K562 (cell line): ENCODE measurements at regions not wholly inside any gene's neighbourhood (a gene's known extent, or its start where the extent isn't known, plus 50 kb on each side); places are given as distances from the start of the nearest gene placed in this dataset.

Experiments used
- CREM ChIP-seq: IDR thresholded peaks from 2 replicates; pipeline ENCODE4 v1.6.1; 2014; ENCODE audit warnings: antibody characterized with exemption, low read depth
- CTBP1 ChIP-seq: fragments of 450-650 bp; IDR thresholded peaks from 2 replicates; pipeline ENCODE4 v1.6.1; 2016; ENCODE audit warnings: borderline replicate concordance
- EP300 ChIP-seq: IDR thresholded peaks from 2 replicates; pipeline ENCODE4 v1.6.1; 2012; ENCODE audit warnings: low read length, improper control_type of control experiment
- FOXK2 ChIP-seq, 2 experiments: fragments of 450-650 bp; IDR thresholded peaks in 1 of 2; conservative IDR thresholded peaks in 1 of 2; 2 replicates each; pipeline ENCODE4 v1.6.1; 2016; ENCODE audit warnings: low read depth in 2 of 2, mild to moderate bottlenecking in 1 of 2
- FOXO4 ChIP-seq: fragments of 450-650 bp; formaldehyde crosslinking; IDR thresholded peaks from 2 replicates; pipeline ENCODE4 v1.4.0; 2020; ENCODE audit warnings: mild to moderate bottlenecking, moderate library complexity
- GTF2E2 ChIP-seq: fragments of 200-800 bp; sonication (Bioruptor generic); IDR thresholded peaks from 2 replicates; pipeline ENCODE4 v1.6.1; 2016; ENCODE audit warnings: missing genetic modification characterization, missing compliant biosample characterization
- HMGN3 ChIP-seq: IDR thresholded peaks from 2 replicates; pipeline ENCODE4 v1.6.1; 2011; ENCODE audit warnings: borderline replicate concordance, low read depth, mild to moderate bottlenecking, mixed read lengths, low read length; ENCODE audit not compliant: insufficient read length; ENCODE audit errors: extremely low read depth
- ID3 ChIP-seq, 2 experiments: fragments of 250-450 bp in 1 of 2; fragments of 450-650 bp in 1 of 2; sonication (Bioruptor Pico) in 1 of 2; IDR thresholded peaks; 2 replicates each; pipeline versions ENCODE4 v1.6.1 to v1.8.0; 2016 to 2021; ENCODE audit warnings: mild to moderate bottlenecking in 2 of 2, moderate library complexity in 2 of 2, missing compliant biosample characterization in 1 of 2, missing genetic modification characterization in 1 of 2
- KDM4B ChIP-seq, 2 experiments: fragments of 450-650 bp in 1 of 2; sonication (generic) in 1 of 2; IDR thresholded peaks; 2 replicates each; pipeline ENCODE4 v1.6.1; 2016 to 2017; ENCODE audit warnings: borderline replicate concordance in 2 of 2, antibody characterized with exemption in 1 of 2, low read depth in 1 of 2, mild to moderate bottlenecking in 1 of 2
- L3MBTL2 ChIP-seq: fragments of 450-650 bp; IDR thresholded peaks from 2 replicates; pipeline ENCODE4 v1.6.1; 2016; ENCODE audit warnings: mild to moderate bottlenecking, moderate library complexity
- NFIX ChIP-seq: fragments of 250-450 bp; sonication (Bioruptor Pico); IDR thresholded peaks from 2 replicates; pipeline ENCODE4 v1.4.0; 2020; ENCODE audit warnings: low read depth, mild to moderate bottlenecking, moderate library complexity
- NRF1 ChIP-seq, 2 experiments: fragments of 450-650 bp; IDR thresholded peaks in 1 of 2; conservative IDR thresholded peaks in 1 of 2; 2 replicates each; pipeline ENCODE4 v1.6.1; 2014; ENCODE audit warnings: mild to moderate bottlenecking in 2 of 2
- PYGO2 ChIP-seq: fragments of 450-650 bp; IDR thresholded peaks from 2 replicates; pipeline ENCODE4 v1.6.1; 2016; ENCODE audit warnings: mild to moderate bottlenecking, missing genetic modification characterization, moderate library complexity, missing compliant biosample characterization
- SIX5 ChIP-seq, 2 experiments: IDR thresholded peaks; 2 replicates each; pipeline ENCODE4 v1.6.1; 2011; ENCODE audit warnings: low read length in 2 of 2, borderline replicate concordance in 1 of 2, low read depth in 1 of 2, mild to moderate bottlenecking in 1 of 2, moderate library complexity in 1 of 2; ENCODE audit not compliant: insufficient read depth in 1 of 2
- SUPT5H ChIP-seq: fragments of 450-650 bp; IDR thresholded peaks from 2 replicates; pipeline ENCODE4 v1.6.1; 2016
- TEAD4 ChIP-seq, 2 experiments: sonication (generic) in 1 of 2; formaldehyde crosslinking in 1 of 2; IDR thresholded peaks; 2 replicates each; pipeline versions ENCODE4 v1.6.1 to v1.8.0; 2012 to 2022; ENCODE audit warnings: borderline replicate concordance in 1 of 2, inconsistent platforms in 1 of 2, low read length in 1 of 2, mild to moderate bottlenecking in 1 of 2, missing genetic modification reagents in 1 of 2
- TGIF2 ChIP-seq: sonication (generic); formaldehyde crosslinking; IDR thresholded peaks from 2 replicates; pipeline ENCODE4 v1.8.1; 2022; ENCODE audit warnings: mild to moderate bottlenecking, missing genetic modification reagents, moderate library complexity
- TRIM25 ChIP-seq: fragments of 450-650 bp; IDR thresholded peaks from 2 replicates; pipeline ENCODE4 v1.7.0; 2016; ENCODE audit warnings: borderline replicate concordance
- TRIM28 ChIP-seq: fragments of 450-650 bp; IDR thresholded peaks from 2 replicates; pipeline ENCODE4 v1.6.1; 2017
- XRCC4 ChIP-seq: IDR thresholded peaks from one replicate; pipeline ENCODE4 v1.6.1; 2011; ENCODE audit not compliant: insufficient read depth, insufficient read length; ENCODE audit errors: extremely low read depth
- ZFX ChIP-seq: sonication (generic); formaldehyde crosslinking; IDR thresholded peaks from 2 replicates; pipeline ENCODE4 v1.8.0; 2022; ENCODE audit warnings: mild to moderate bottlenecking, missing genetic modification reagents, moderate library complexity
- ZNF146 ChIP-seq: IDR thresholded peaks from one replicate; pipeline ENCODE4 v1.6.1; 2018; ENCODE audit warnings: missing compliant biosample characterization; ENCODE audit not compliant: unreplicated experiment
- ZNF3 ChIP-seq: fragments of 250-450 bp; sonication (Bioruptor Pico); IDR thresholded peaks from 2 replicates; pipeline ENCODE4 v1.5.0; 2021; ENCODE audit warnings: mild to moderate bottlenecking, moderate library complexity
- ZNF668 ChIP-seq: fragments of 250-450 bp; sonication (Bioruptor Pico); IDR thresholded peaks from 2 replicates; pipeline ENCODE4 v1.8.0; 2022; ENCODE audit warnings: mild to moderate bottlenecking, inconsistent platforms
- ZNF699 ChIP-seq: fragments of 250-450 bp; sonication (Bioruptor Pico); IDR thresholded peaks from 2 replicates; pipeline ENCODE4 v1.8.0; 2021; ENCODE audit warnings: mild to moderate bottlenecking, moderate library complexity; ENCODE audit not compliant: insufficient replicate concordance
- ZNF707 ChIP-seq: fragments of 250-450 bp; sonication (Bioruptor Pico); conservative IDR thresholded peaks from 2 replicates; pipeline ENCODE4 v1.8.0; 2022; ENCODE audit warnings: inconsistent platforms, mild to moderate bottlenecking, moderate library complexity
- ZNF76 ChIP-seq: fragments of 250-450 bp; sonication (Bioruptor Pico); IDR thresholded peaks from 2 replicates; pipeline ENCODE4 v1.4.0; 2020; ENCODE audit warnings: mild to moderate bottlenecking, moderate library complexity, borderline replicate concordance

GRCh38 chr10:21079330-21079658, 182.2 kb upstream of the NEBL start (continued):
- TF ChIP-seq FOXO4 (CRISPR knock-in tag) (no peak), ZNF76 (CRISPR knock-in tag) (no peak), XRCC4 (no peak), NFIX (CRISPR knock-in tag) (no peak), TRIM25 (no peak), HMGN3 (no peak), GTF2E2 (tag) (0 out of 2 replicates have a peak, but pooled peaks have one; percentile 58), ZNF146 (CRISPR knock-in tag) (no peak), SUPT5H (no peak), PYGO2 (tag) (no peak), TRIM28 (no peak), SIX5 (IDR thresholded peaks at IDR 0.05; ENCODE audit: borderline replicate concordance in 1 of 2, insufficient read depth in 1 of 2, low read depth in 1 of 2, low read length in 2 of 2) (no peak), ZNF707 (no peak), NRF1 (conservative IDR thresholded peaks at IDR 0.05 in 1 of 2, IDR thresholded peaks at IDR 0.05 in 1 of 2) (no peak), TGIF2 (no peak), FOXK2 (conservative IDR thresholded peaks at IDR 0.05 in 1 of 2, IDR thresholded peaks at IDR 0.05 in 1 of 2; ENCODE audit: low read depth in 2 of 2) (no peak), ZFX (CRISPR knock-in tag) (no peak), ZNF668 (CRISPR knock-in tag) (no peak), CREM (no peak), ID3 (CRISPR knock-in tag; IDR thresholded peaks at IDR 0.05) (0 out of 2 replicates have a peak, but pooled peaks have one; percentile 74), ID3 (tag; IDR thresholded peaks at IDR 0.05) (no peak), TEAD4 (IDR thresholded peaks at IDR 0.05; ENCODE audit: low read length) (no peak), TEAD4 (CRISPR knock-in tag; IDR thresholded peaks at IDR 0.05; ENCODE audit: borderline replicate concordance) (no peak), CTBP1 (no peak), EP300 (no peak), ZNF3 (CRISPR knock-in tag) (no peak), ZNF699 (CRISPR knock-in tag) (no peak), KDM4B (IDR thresholded peaks at IDR 0.05; ENCODE audit: borderline replicate concordance in 2 of 2, low read depth in 1 of 2) (no peak), L3MBTL2 (no peak)
